IPS-20b (cell line): ENCODE measurements at regions not wholly inside any gene's neighbourhood (a gene's known extent, or its start where the extent isn't known, plus 50 kb on each side); places are given as distances from the start of the nearest gene placed in this dataset.
"Not testable (repeated sequence)": the region's sequence is repeated elsewhere in the genome, so short reads cannot be mapped to it uniquely, and the experiment has no call there.

Experiments
- H3K27ac ChIP-seq: one replicate; pipeline ENCODE4 v1.5.1; 2013; ENCODE audit warnings: low read length
- H3K27me3 ChIP-seq: 2 replicates; pipeline ENCODE4 v1.6.1; 2013; ENCODE audit warnings: mild to moderate bottlenecking, low read length, inconsistent platforms; ENCODE audit not compliant: insufficient read depth
- H3K36me3 ChIP-seq: 2 replicates; pipeline ENCODE4 v1.6.1; 2013; ENCODE audit warnings: low read depth, mild to moderate bottlenecking, inconsistent platforms, low read length, moderate library complexity; ENCODE audit not compliant: insufficient read depth
- H3K4me1 ChIP-seq: 2 replicates; pipeline ENCODE4 v1.6.1; 2013; ENCODE audit warnings: mild to moderate bottlenecking, control low read depth, inconsistent platforms, low read length, moderate library complexity; ENCODE audit not compliant: insufficient read depth
- H3K4me3 ChIP-seq: 2 replicates; pipeline ENCODE4 v1.5.1; 2013; ENCODE audit warnings: mild to moderate bottlenecking, low read length, inconsistent platforms
- H3K9ac ChIP-seq: 2 replicates; pipeline ENCODE4 v1.6.1; 2013; ENCODE audit warnings: low read depth, mild to moderate bottlenecking, inconsistent platforms, low read length, moderate library complexity
- H3K9me3 ChIP-seq: 2 replicates; pipeline ENCODE4 v1.6.1; 2013; ENCODE audit warnings: mild to moderate bottlenecking, low read depth, low read length, inconsistent platforms; ENCODE audit not compliant: insufficient read depth

DNA sequence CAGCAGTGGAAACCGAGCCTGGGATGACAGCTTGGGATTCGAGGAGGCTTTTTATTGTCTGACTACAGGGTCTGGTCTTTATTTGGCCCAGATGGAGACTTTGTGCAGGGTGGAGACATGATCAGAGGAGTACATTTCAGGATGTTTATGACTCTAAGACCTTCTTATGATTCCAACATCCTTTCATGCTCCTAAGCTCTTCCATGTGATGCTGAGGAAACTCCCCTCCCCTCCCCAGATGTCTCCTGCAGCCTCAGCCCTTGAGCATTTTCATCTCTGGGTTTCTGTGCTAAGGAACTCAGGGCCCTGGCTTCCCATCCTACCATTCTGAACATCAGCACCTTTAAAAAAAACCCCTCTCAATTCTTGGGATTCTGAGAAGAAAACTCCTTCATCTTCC, 186.6 kb downstream of the SOX4 start:
- Histone ChIP-seq H3K4me1 (peaks cover 20% of the 10 kb centered on the region), H3K9me3 (no peaks in the 10 kb centered on the region), H3K36me3 (peaks cover 4% of the 10 kb centered on the region; the same call in 1 of the 2 replicates), H3K27ac (no peak overlapping the region), H3K4me3 (no peak overlapping the region), H3K9ac (no peak overlapping the region), H3K27me3 (no peaks in the 10 kb centered on the region)

DNA sequence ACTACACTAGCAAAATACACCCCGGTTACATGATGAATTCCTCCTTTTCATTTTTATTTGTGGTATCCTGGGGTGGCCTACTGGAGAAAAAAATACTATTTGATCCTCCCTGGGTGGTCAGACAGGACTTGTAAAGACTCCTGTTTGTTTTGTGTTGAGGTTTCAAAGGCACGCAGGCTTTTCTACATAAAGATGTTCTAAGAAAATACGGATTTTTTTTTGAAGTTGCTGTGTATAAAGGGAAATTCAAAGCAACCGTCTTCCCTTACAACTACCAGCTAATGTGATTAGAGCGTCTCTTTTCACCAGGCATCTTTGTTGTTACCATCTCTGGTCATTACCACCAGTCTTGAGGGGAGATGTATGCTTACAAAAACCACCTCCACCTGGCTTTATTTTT, 187.1 kb downstream of the SOX4 start:
- H3K9me3 ChIP-seq = no peaks in the 10 kb centered on the region
- H3K4me1 ChIP-seq = peaks cover 18% of the 10 kb centered on the region
- H3K27me3 ChIP-seq = no peaks in the 10 kb centered on the region
- peaks cover 6% of the 10 kb centered on the region; the same call in 1 of the 2 replicates for H3K36me3 ChIP-seq
- no peak overlapping the region for H3K4me3 ChIP-seq
- no peak overlapping the region for H3K9ac ChIP-seq
- no peak overlapping the region for H3K27ac ChIP-seq

DNA sequence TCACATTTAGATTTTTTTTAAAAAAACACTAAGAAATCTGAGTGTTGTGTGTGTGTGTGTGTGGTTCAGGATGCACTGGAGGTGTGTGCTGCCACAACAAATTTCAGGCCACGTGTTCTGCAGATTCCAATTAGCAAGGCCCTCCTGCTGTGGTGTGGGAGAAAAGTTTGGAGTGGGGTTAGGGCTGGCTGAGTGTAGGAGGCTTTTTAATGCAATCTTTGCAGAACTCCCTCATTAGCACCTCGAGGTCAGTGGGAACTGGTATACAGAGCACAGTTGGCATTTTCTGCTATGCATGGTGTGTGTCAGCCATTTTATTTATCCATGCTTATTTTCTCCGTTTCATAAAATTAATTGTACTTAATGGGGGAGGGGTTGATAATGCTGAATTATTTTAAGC, 187.6 kb downstream of the SOX4 start:
- H3K36me3 ChIP-seq = peaks cover 11% of the 10 kb centered on the region; the same call in 1 of the 2 replicates
- no peak overlapping the region for H3K4me3 ChIP-seq
- H3K27ac ChIP-seq = no peak overlapping the region
- H3K4me1 ChIP-seq = peaks cover 15% of the 10 kb centered on the region
- no peaks in the 10 kb centered on the region for H3K9me3 ChIP-seq
- no peak overlapping the region for H3K9ac ChIP-seq
- no peaks in the 10 kb centered on the region for H3K27me3 ChIP-seq

DNA sequence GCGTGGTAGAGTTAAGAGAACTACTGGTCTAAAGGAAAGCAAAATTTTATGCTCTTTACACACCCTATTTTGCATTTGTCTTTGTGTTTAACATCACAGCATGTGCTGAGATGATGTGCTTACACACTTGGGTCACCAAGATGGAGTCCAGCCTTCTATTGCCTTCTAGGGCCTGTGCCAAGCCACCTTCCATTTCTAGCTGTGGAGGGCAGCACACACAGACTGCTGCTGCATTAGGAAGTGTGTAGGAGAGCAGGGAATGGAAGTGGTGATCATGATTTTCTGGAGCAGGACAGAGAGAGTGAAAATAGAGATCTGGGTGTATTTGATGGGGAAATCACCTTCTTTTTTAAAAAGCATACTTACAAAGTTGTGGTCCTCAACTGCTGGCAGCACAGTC, 191.6 kb downstream of the SOX4 start:
- Histone ChIP-seq H3K4me1 (peaks cover 15% of the 10 kb centered on the region), H3K4me3 (no peak overlapping the region), H3K36me3 (peaks cover 12% of the 10 kb centered on the region), H3K9me3 (no peaks in the 10 kb centered on the region), H3K27ac (no peak overlapping the region), H3K27me3 (no peaks in the 10 kb centered on the region), H3K9ac (no peak overlapping the region)

DNA sequence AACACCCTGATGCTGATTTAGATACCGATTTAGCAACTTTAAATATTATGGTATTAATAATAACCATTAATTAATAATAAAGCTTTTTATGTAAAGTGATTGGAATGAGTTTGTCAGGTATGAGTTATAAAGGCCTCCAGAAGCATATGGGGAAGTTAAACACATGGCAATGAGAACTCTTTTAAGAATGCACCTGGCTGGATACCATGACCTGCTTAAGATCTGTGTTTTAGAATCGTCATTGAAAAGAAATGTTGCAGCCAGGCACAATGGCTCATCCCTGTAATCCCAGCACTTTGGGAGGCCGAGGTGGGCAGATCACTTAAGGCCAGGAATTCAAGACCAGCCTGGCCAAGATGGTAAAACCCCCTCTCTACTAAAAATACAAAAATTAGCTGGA, 197.5 kb downstream of the SOX4 start:
- no peak overlapping the region for H3K9ac ChIP-seq
- H3K4me3 ChIP-seq = no peak overlapping the region
- no peaks in the 10 kb centered on the region for H3K27me3 ChIP-seq
- H3K27ac ChIP-seq = no peak overlapping the region
- H3K9me3 ChIP-seq = no peaks in the 10 kb centered on the region
- no peaks in the 10 kb centered on the region for H3K4me1 ChIP-seq
- H3K36me3 ChIP-seq = peaks cover 6% of the 10 kb centered on the region

DNA sequence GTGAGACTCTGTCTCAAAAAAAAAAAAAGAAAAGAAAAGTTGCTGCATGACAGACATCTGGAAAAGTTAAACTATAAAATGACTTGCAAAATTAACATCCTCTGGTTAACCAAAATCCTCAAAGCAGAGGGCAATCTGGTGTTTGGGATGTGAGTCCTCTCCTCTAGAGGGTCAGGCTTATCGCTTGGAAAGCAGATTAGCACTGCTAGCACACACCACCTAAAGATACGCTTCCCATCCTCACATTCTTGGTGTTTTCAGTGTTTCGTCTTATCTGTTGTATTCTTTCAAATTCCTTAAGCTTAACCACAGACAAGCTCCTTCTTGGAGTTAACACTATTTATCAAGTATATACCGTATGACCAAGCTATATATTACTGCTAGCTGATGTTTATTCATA, 198.0 kb downstream of the SOX4 start:
- Histone ChIP-seq H3K9me3 (no peaks in the 10 kb centered on the region), H3K36me3 (peaks cover 4% of the 10 kb centered on the region), H3K27ac (no peak overlapping the region), H3K9ac (no peak overlapping the region), H3K27me3 (no peaks in the 10 kb centered on the region), H3K4me3 (no peak overlapping the region), H3K4me1 (no peaks in the 10 kb centered on the region)

DNA sequence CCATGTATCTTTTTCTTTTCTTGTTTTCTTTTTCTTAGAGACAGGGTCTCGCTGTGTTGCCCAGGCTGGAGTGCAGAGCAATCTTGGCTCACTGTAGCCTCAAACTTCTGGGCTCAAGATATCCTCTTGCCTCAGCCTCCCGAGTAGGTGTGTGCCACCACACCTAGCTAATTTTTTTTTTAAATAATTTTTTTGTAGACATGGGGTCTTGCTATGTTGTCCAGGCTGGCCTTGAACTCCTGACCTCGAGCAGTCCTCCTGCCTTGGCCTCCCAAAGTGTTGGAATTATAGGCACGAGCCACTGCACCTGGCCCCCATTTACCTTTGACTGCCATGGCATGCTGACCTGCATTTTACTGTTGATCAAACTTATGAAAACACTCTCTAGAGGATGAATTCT, 198.6 kb downstream of the SOX4 start:
- no peak overlapping the region for H3K27ac ChIP-seq
- no peaks in the 10 kb centered on the region for H3K27me3 ChIP-seq
- peaks cover 4% of the 10 kb centered on the region for H3K36me3 ChIP-seq
- H3K4me3 ChIP-seq = no peak overlapping the region
- H3K9ac ChIP-seq = no peak overlapping the region
- no peaks in the 10 kb centered on the region for H3K9me3 ChIP-seq
- no peaks in the 10 kb centered on the region for H3K4me1 ChIP-seq

DNA sequence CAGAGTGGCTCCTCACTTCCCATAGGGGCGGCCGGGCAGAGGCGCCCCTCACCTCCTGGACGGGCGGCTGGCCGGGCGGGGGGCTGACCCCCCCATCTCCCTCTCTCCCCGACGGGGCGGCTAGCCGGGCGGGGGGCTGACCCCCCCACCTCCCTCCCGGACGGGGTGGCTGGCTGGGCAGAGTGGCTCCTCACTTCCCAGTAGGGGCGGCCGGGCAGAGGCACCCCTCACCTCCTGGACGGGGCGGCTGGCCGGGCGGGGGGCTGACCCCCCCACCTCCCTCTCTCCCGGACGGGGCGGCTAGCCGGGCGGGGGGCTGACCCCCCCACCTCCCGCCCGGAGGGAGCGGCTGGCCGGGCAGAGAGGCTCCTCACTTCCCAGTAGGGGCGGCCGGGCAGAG, 203.4 kb downstream of the SOX4 start:
- H3K9me3 ChIP-seq, H3K27ac ChIP-seq, H3K4me3 ChIP-seq, H3K9ac ChIP-seq, H3K36me3 ChIP-seq, H3K27me3 ChIP-seq: not testable (repeated sequence)
- H3K4me1 ChIP-seq = peaks cover 20% of the 10 kb centered on the region

DNA sequence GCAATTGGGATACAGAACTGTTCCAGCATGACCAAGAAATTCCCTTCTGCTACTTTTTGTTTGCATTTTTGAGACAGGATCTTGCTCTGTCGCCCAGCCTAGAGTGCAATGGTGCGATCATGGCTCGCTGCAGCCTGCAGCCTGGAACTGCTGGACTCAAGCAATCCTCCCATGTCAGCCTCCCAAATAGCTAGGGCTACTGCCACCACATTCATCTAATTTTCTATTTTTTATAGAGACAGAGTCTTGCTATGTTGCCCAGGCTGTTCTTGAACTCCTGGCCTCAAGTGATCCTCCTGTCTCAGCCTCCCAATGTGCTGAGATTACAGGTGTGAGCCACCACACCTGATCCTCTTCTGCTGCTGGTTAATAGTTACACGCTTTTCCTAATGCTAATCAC, 204.9 kb downstream of the SOX4 start:
- no peak overlapping the region for H3K9ac ChIP-seq
- no peak overlapping the region for H3K27ac ChIP-seq
- H3K4me3 ChIP-seq = no peak overlapping the region
- H3K9me3 ChIP-seq = no peaks in the 10 kb centered on the region
- peaks cover 20% of the 10 kb centered on the region for H3K4me1 ChIP-seq
- H3K27me3 ChIP-seq = no peaks in the 10 kb centered on the region
- H3K36me3 ChIP-seq = no peaks in the 10 kb centered on the region; the same call in 1 of the 2 replicates

DNA sequence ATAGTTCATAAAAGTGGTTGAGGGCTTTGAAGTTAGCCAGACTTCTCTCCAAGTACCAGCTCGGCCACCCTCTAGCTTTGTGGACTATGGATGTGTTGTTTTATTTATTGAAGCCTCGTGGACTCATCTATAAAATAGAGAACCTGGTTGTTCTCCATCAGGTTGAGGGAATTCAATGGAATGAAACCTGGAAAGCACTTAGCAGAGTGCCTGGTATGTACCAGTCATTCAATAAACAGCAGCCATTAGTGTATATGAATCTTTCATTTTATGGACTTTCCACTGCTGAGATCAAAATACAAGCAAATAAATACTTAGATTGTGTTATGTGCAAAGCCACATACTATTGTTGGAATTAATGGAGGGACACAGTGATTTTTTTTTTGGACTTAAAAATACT, 206.8 kb downstream of the SOX4 start:
- H3K9me3 ChIP-seq = no peaks in the 10 kb centered on the region
- H3K36me3 ChIP-seq = peaks cover 11% of the 10 kb centered on the region; the same call in 1 of the 2 replicates
- H3K4me3 ChIP-seq = no peak overlapping the region
- no peak overlapping the region for H3K9ac ChIP-seq
- no peaks in the 10 kb centered on the region for H3K27me3 ChIP-seq
- peaks cover 20% of the 10 kb centered on the region for H3K4me1 ChIP-seq
- H3K27ac ChIP-seq = no peak overlapping the region

DNA sequence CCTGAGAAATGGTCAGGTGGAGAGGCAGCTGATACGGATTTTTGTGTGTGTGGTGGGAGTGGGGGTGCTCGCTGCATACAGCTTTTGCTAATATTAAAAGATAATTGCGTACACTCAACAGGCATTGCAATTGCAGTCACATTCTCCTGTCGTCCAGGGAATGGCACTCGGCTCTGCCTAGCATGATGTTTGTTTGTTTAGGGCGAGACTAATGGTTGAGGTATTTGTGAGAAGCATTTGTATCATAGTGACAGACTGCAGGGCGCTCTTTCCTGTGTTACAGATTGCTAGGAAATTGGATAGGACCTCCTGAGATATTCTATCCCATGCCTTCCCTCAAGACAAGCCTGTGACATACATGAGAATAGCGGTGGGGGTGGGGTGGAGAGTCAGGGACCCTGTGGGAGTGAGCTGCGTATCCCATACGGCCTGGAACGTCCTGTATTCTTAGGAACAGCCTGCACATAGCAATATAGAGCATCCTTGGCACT, 207.4 kb downstream of the SOX4 start:
- Histone ChIP-seq H3K4me3 (no peak overlapping the region), H3K9me3 (no peaks in the 10 kb centered on the region), H3K27ac (no peak overlapping the region), H3K27me3 (no peaks in the 10 kb centered on the region), H3K4me1 (peaks cover 20% of the 10 kb centered on the region), H3K9ac (no peak overlapping the region), H3K36me3 (peaks cover 11% of the 10 kb centered on the region; the same call in 1 of the 2 replicates)

DNA sequence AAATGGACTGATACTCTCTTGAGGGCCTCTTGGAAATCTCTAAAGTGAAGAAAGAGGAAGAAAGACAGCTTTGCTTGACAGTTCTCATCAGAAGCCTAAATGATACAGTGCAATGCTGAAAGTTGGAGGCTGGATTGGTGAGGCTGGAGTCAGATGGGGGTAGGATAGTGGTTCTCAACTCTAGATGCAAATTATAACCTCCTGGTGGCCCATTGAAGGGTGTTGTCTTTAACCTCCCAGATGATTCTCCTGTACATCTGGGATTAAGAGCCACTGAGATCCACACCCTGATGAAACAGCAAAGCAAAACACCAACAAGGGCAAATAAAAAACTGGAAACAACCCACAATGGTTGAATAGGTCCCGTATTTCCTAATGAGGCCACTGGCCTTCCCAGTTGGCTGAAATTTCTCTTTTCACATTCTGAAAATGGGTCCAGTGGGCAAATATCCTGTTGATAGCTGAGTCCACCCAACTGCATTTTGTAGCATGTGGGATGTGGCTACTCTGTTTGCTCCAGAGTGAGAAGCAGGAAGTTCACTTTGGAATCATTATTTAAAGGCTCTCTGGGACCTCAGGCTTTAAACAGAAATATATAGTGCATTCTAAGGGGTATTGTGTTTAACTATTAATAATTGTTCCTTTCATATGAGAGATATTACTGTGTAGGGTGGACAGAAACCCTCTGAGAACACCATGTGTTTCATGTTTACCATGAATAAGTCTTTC, 208.1 kb downstream of the SOX4 start:
- H3K9ac ChIP-seq = no peak overlapping the region
- H3K4me1 ChIP-seq = peaks cover 20% of the 10 kb centered on the region
- H3K27me3 ChIP-seq = no peaks in the 10 kb centered on the region
- H3K9me3 ChIP-seq = no peaks in the 10 kb centered on the region
- peaks cover 11% of the 10 kb centered on the region; the same call in 1 of the 2 replicates for H3K36me3 ChIP-seq
- H3K27ac ChIP-seq = no peak overlapping the region
- no peak overlapping the region for H3K4me3 ChIP-seq
